ENCODE measurements at regions not wholly inside any gene's neighbourhood (a gene's known extent, or its start where the extent isn't known, plus 50 kb on each side); places are given as distances from the start of the nearest gene placed in this dataset.

DNA sequence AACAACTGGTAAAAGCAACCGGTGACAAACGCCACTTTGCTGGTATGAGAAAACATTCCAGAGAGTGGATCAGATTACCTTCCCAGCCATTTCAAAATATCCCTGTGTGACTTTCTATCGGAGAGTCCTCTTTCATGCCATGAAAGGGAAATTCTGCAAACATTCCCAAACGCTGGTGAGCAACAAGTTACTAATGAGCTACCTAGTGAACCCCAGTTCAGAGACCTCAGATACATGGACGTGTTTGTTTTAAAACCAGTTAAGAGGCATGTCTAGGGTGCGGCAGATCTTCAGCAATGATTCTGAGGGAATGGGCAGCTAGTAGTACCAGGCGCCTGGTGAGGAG lies 418.2 kb upstream of the NR2F2 start:
- DNase-seq = no peak
- ATAC-seq = no peak

- DNase-seq (no peak), ATAC-seq (no peak)
These were observed 417.8 kb upstream of the NR2F2 start for GRCh38 chr15:95912728-95913127.

DNA sequence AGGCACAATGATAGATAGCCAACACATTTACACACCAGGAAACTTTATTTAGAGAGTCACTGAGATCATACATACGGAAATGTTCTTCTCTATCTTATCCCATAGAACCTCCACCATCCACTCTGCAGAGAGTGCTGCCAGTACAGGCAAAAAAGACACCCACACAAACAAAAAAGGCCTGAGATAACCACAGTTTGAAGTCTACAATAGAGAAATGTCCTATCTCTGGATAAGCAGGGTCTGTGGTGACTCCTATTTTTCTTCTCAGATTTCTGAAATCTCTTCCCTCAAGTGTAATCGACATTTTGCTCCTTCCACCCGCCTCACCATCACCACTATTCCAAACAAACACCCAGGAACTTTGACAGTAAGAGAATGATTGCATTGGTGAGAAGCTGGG lies 413.9 kb upstream of the NR2F2 start:
- ATAC-seq (no peak), DNase-seq (no peak)

GRCh38 chr15:95918525-95918924 lies 412.0 kb upstream of the NR2F2 start:
- ATAC-seq = no peak
- DNase-seq = no peak

- ATAC-seq = no peak
These were observed 411.0 kb upstream of the NR2F2 start for GRCh38 chr15:95919460-95919859.

GRCh38 chr15:95921404-95921803 lies 409.1 kb upstream of the NR2F2 start:
- ATAC-seq = no peak
- no peak for DNase-seq

More at GRCh38 chr15:95919460-95919859, 411.0 kb upstream of the NR2F2 start:
- no peak for DNase-seq

DNA sequence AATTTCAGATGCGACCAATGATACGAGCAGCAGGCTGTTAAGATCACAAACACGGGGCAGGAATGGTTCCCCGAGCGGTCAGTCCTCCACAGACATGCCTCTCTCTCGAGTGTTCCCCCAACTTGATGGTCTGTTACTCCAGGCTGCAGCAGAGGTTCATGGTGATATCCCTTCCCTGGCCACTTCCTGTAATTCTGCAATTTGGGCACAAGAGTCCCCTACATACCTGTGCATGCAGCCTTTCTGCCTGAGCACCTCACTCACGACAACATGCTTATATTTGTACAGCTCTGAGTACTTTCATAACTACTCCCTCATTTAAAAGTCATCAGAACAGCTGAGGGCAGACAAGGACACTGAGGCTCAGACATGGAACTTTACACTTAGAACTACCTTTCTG lies 408.1 kb upstream of the NR2F2 start:
- no peak for DNase-seq
- no peak for ATAC-seq

DNA sequence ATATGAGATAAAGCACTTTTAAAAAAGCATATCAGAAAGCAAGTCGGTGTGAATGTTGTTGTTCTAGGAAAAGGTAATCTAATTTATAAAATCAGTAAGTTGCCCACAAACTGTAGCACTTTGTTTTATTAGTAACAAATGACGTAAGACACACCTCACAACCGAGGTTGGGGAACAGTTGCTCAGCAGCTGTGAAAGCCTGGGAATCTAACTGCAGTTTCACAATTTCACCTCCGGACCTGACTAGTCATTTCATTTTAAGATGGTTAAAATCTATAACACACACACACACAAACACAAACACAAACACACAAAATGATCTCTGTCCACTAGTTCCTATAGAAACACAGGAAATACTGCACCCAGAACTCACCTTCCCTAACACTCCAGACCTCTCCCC lies 406.7 kb upstream of the NR2F2 start:
- ATAC-seq (no peak), DNase-seq (no peak)

- ATAC-seq (no peak), DNase-seq (no peak)
These were observed 401.7 kb upstream of the NR2F2 start for GRCh38 chr15:95928822-95929221.

DNA sequence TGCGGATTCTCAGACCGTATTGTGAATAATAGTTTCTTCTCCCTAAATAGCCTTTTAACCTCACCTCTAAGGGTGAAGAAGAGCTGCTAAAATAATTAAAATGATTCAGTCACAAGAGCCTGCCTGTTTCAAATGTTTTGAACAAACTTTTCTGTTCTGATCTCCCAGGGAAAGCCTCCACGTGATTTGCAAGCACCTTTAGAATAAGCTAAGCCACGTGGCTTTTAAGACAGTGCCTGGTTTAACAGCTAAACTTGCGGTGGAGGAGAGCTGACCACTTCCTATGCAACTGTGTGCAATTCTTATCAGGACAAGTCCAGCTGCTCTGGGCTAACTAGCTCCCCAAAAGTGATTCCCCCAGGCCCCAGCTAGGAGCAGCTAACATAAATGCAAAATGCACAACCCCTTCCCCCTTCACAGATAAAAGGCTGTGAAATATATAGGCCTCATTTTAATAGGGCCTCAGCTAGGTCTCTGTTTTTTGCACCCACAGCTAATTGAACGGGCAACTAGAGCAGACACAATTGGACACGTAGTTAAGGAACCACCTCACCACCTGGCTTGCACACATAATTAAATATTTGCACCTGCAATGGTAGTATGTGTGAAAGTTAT lies 401.2 kb upstream of the NR2F2 start:
- ATAC-seq (no peak), DNase-seq (no peak)

DNA sequence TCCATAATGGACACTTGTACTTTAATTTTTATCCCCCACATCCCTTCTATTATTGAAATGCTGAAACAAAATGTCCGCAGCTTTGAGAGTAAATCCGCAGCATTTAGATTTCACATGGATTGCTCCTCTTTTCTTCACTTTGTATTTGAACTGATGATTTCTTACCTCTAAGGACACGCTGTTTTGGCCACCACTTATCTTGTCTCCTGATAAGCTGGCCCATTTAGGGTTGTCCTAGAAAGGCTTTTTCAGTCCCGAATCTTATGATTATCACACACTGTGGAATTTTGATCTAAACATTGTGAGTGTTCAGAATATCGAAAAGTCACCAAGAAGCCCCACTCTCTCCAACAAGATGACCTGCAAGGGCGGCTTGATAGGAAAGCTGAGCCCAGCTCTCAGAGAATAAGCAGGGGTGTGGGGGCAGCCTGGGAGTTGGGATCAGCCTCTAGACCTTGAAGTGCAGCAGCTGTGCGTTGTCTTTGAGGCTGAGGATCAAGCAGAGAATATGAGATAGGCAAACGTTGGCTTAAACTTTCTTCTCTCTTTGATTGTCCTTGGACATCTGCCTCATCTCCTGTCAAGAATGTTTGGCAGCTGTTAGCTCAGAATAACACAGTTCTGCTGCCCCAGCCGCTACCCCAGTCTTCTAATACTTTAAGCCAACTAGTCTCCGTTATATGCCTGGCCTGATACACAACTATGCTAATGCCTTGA lies 399.7 kb upstream of the NR2F2 start:
- ATAC-seq (no peak), DNase-seq (no peak)

DNA sequence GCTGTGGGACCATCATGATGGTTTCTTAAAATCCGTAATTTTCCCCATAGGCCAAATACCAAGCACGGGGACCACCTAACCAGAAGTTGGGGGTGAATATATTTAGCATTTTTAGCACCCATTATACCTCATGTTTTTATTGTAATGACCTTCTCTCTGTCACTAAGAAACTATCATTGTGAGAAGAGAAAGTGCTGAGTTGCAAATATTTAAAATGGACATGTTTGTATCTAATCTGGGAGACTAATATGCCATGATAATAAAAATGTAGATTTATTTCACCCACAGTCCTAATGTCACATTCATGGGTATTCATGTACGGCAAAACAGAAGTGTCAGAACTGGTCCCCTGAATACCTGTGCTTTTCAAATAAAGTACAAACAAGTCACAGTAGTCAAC lies 398.9 kb upstream of the NR2F2 start:
- no peak for ATAC-seq
- DNase-seq = no peak

DNA sequence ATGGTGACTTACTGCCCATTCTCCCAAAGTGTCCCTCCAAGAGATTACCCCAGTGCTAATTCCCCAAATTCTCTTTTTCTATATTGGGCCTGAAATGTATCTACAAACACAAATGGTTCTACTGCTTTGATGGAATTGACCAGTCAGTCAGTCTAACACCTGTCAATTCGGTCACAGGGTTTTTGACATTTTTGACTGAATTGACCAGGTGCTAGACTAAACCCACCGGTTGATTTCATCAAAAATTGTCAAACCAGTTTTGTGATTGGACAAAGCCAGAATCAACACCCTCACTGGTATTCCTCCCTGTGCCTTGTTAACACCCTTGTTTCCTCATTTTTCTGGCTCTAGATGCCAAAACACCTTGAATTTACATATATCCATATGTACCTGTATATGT lies 398.4 kb upstream of the NR2F2 start:
- ATAC-seq = no peak
- no peak for DNase-seq

GRCh38 chr15:95932676-95933075 lies 397.8 kb upstream of the NR2F2 start:
- ATAC-seq (no peak), DNase-seq (no peak)

GRCh38 chr15:95935852-95936251 lies 394.6 kb upstream of the NR2F2 start:
- no peak for ATAC-seq

DNA sequence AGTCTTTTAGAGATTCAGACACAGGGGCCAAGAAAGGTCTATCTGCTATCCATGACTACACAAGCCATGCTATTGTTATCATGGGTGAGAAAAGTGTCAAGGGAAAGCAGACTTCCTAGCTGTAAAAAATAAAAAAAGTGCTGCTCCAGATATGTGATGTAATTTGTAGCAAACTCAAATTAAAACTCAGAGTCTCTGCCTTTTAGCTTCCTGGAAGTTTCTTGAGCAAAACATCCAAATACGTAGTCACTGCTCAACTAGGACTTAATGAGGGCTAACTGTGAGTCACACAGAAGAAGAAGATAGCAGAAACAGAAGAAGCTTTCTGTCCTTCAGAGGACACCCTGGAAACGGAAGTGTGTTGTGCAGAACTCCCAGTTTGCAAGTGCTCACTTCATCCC lies 393.4 kb upstream of the NR2F2 start:
- no peak for ATAC-seq
- no peak for DNase-seq

More at GRCh38 chr15:95935852-95936251, 394.6 kb upstream of the NR2F2 start:
- no peak for DNase-seq

GRCh38 chr15:95940431-95940985 lies 390.0 kb upstream of the NR2F2 start:
- DNase-seq (no peak), ATAC-seq (no peak)

GRCh38 chr15:95944193-95944592 lies 386.3 kb upstream of the NR2F2 start:
- ATAC-seq (no peak), DNase-seq (no peak)

GRCh38 chr15:95944661-95945255 lies 385.7 kb upstream of the NR2F2 start:
- no peak for ATAC-seq
- DNase-seq = no peak

DNA sequence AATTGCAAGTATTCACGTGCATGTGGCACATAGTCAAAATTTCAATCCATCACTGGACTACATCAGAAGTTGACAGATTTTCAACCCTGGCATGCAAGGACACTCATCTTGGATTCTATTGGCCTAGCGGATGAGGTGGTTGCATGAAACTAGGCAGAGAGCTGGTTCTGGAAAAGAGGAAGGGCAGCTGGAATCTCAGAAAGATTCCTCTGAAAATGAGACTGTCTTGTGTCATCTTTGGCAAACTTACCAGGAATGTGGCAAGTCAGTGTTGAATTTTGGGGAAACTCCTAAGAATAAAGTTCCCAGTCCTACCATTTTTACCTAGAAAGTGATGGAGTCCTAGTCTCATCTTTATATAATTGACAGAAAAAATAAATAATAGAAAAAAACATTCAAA lies 384.3 kb upstream of the NR2F2 start:
- DNase-seq (no peak), ATAC-seq (no peak)

DNA sequence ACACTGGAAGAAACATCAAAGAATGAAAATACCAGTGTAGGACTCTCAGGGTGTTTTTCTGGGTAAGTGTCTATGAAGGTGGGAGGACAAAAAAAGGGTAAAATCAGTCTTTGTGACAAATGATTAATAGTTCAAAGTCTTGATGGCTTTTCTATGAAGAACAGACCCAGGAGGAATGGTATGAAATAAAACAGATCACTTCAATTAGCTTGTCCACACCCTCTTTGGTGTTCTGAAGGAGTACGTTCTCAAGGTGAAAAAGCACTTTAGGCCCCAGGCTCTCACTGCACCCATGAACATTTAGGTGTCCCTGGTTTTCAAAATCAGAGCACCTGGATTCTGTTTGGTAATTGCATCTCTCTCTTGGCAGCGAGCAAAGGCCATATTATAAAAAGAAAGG lies 383.6 kb upstream of the NR2F2 start:
- DNase-seq (no peak), ATAC-seq (no peak)

GRCh38 chr15:95948411-95948810 lies 382.1 kb upstream of the NR2F2 start:
- ATAC-seq (no peak), DNase-seq (no peak)

- no peak for ATAC-seq
These were observed 377.5 kb upstream of the NR2F2 start for GRCh38 chr15:95953032-95953431.

DNA sequence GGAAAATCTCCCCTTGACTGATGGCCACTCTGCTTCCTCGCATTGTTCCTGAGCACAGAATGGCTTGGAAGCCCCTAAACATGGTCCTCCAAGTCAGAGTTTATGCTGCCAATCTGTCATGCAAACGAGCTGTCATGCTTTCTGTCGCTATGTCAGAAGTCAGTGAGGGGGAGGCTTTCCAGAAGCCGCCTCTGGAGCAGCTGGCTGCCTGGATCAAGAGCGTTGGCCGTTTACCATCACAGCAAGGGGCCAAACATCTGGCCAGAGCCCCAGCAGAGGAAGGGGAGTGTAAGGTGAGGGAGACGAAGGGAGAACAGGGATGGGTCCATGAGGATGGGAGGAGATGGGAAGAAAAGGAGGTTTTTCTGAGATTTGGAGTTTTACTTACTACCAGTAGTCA lies 372.6 kb upstream of the NR2F2 start:
- ATAC-seq = no peak
- DNase-seq = no peak

More at GRCh38 chr15:95953032-95953431, 377.5 kb upstream of the NR2F2 start:
- no peak for DNase-seq
